Chondrocyte (in vitro differentiated cells): ENCODE measurements at regions not wholly inside any gene's neighbourhood (a gene's known extent, or its start where the extent isn't known, plus 50 kb on each side); places are given as distances from the start of the nearest gene placed in this dataset.

Experiments used
- DNase-seq: peaks from one replicate; pipeline ENCODE4 v3.0.0; 2021; ENCODE audit warnings: mixed read lengths, low spot score
- H3K27ac Mint-ChIP-seq: one replicate; pipeline ENCODE4 v1.8.0; 2021; ENCODE audit warnings: mild to moderate bottlenecking, moderate library complexity, mixed read lengths; ENCODE audit not compliant: unreplicated experiment
- H3K27me3 Mint-ChIP-seq: 2 replicates; pipeline ENCODE4 v1.8.0; 2021; ENCODE audit warnings: low read depth, mixed read lengths
- H3K36me3 Mint-ChIP-seq: 2 replicates; pipeline ENCODE4 v1.8.0; 2021; ENCODE audit warnings: low read depth, mixed read lengths
- H3K4me1 Mint-ChIP-seq: 2 replicates; pipeline ENCODE4 v1.8.0; 2021; ENCODE audit warnings: low read depth, mild to moderate bottlenecking, mixed read lengths
- H3K4me3 Mint-ChIP-seq: one replicate; pipeline ENCODE4 v1.8.0; 2021; ENCODE audit warnings: mild to moderate bottlenecking, moderate library complexity, mixed read lengths; ENCODE audit not compliant: unreplicated experiment
- H3K9me3 Mint-ChIP-seq: 2 replicates; pipeline ENCODE4 v1.8.0; 2021; ENCODE audit warnings: low read depth, mixed read lengths
- TF ChIP-seq, protein P1 (sequence below): fragments of 200-600 bp; sonication (generic); IDR thresholded peaks from 2 replicates; pipeline ENCODE4 v1.5.0; 2021; ENCODE audit warnings: antibody characterized with exemption, mild to moderate bottlenecking, moderate library complexity

DNA sequence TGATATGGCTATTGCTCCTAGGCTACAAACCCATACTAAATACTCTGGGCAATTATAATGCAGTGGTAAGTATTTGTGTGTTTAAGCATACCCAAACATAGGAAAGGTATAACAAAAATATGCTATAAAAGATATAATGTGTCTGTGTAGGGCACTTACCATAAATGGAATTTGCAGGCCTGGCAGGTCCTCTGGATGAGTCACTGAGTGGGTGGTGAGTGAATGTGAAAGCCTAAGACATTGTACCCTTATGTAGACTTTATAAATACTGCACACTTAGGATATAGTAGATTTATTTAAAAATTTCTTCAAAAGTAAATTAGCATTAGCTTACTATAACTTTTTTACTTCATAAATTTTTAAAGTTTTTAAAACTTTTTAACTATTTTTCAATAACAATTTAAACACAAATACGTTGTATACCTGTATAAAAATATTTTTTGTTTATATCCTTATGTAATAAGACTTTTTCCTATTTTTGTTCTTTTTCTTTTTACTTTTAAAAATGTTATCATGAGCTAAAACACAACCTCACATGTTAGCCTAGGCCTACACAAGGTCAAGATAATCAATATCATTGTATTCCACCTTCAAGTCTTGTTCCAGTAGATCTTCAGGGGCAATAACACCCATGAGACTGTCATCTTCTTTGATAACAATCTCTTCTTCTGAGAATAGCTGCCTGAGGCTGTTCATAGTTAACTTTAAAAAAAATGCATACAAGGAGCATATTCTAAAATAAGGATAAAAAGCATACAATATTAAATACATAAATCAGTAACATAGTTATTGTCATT is 306.3 kb upstream of the RGS18 start:
- Mint-ChIP-seq H3K4me3 (no peak overlapping the region), H3K9me3 (no peaks in the 10 kb centered on the region), H3K4me1 (peaks cover 7% of the 10 kb centered on the region), H3K27me3 (no peaks in the 10 kb centered on the region), H3K27ac (no peak overlapping the region), H3K36me3 (no peaks in the 10 kb centered on the region)
- TF ChIP-seq, protein P1, sequence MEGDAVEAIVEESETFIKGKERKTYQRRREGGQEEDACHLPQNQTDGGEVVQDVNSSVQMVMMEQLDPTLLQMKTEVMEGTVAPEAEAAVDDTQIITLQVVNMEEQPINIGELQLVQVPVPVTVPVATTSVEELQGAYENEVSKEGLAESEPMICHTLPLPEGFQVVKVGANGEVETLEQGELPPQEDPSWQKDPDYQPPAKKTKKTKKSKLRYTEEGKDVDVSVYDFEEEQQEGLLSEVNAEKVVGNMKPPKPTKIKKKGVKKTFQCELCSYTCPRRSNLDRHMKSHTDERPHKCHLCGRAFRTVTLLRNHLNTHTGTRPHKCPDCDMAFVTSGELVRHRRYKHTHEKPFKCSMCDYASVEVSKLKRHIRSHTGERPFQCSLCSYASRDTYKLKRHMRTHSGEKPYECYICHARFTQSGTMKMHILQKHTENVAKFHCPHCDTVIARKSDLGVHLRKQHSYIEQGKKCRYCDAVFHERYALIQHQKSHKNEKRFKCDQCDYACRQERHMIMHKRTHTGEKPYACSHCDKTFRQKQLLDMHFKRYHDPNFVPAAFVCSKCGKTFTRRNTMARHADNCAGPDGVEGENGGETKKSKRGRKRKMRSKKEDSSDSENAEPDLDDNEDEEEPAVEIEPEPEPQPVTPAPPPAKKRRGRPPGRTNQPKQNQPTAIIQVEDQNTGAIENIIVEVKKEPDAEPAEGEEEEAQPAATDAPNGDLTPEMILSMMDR, result no peak
- no peak for DNase-seq

GRCh38 chr1:191852907-191853306 is 305.4 kb upstream of the RGS18 start:
- peaks cover 7% of the 10 kb centered on the region for H3K4me1 Mint-ChIP-seq
- TF ChIP-seq, protein P1, result no peak
- no peaks in the 10 kb centered on the region for H3K9me3 Mint-ChIP-seq
- no peaks in the 10 kb centered on the region for H3K36me3 Mint-ChIP-seq
- no peak for DNase-seq
- no peak overlapping the region for H3K4me3 Mint-ChIP-seq
- no peaks in the 10 kb centered on the region for H3K27me3 Mint-ChIP-seq
- no peak overlapping the region for H3K27ac Mint-ChIP-seq

DNA sequence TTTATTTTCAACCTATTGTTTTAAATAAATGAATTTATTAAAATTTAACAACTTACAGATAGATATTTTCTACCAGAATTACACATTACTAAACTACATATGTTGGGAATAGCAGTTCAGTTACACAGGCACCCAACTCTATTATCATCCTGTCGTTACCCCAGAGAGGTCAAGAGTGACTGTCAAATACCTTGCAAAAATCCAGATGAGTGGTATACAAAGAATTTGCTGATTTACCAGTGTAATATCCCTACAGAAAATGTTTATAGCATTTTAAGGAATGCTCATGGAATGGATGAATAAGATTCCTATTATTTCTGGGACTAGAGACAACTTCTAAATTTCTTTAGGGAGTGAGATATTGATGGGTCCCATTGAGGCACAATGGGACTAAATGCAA is 300.7 kb upstream of the RGS18 start:
- TF ChIP-seq, protein P1, result no peak
- H3K36me3 Mint-ChIP-seq, result peaks cover 2% of the 10 kb centered on the region
- H3K4me1 Mint-ChIP-seq, result no peaks in the 10 kb centered on the region
- peaks cover 1% of the 10 kb centered on the region for H3K27me3 Mint-ChIP-seq
- H3K27ac Mint-ChIP-seq, result no peak overlapping the region
- peaks cover 6% of the 10 kb centered on the region for H3K9me3 Mint-ChIP-seq
- no peak overlapping the region for H3K4me3 Mint-ChIP-seq
- no peak for DNase-seq

GRCh38 chr1:191865479-191865878 is 292.8 kb upstream of the RGS18 start:
- Mint-ChIP-seq H3K36me3 (peaks cover 2% of the 10 kb centered on the region), H3K4me3 (no peak overlapping the region), H3K4me1 (no peaks in the 10 kb centered on the region), H3K27ac (no peak overlapping the region), H3K27me3 (peaks cover 3% of the 10 kb centered on the region), H3K9me3 (peaks cover 16% of the 10 kb centered on the region)
- TF ChIP-seq, protein P1, result no peak
- DNase-seq, result no peak

DNA sequence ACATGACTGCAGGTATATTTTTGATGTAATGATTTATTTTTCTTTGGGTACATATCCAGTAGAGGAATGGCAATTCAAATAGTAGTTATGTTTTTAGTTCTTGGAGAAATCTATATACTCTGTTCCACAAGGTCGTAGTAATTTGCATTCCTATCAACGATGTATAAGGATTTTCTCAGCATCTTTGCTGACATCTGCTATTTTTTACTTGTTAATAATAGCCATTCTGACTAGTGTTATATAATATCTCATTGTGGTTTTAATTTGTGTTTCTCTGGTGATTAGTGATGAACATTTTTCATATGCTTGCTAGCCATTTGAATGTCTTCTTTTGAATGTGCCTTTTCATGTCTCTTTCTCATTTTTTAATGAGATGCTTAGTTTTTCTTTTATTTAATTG is 292.1 kb upstream of the RGS18 start:
- Mint-ChIP-seq H3K4me3 (no peak overlapping the region), H3K27me3 (peaks cover 3% of the 10 kb centered on the region), H3K9me3 (peaks cover 16% of the 10 kb centered on the region), H3K36me3 (peaks cover 2% of the 10 kb centered on the region), H3K4me1 (no peaks in the 10 kb centered on the region), H3K27ac (no peak overlapping the region)
- TF ChIP-seq, protein P1, result no peak
- DNase-seq, result no peak
